ENCODE measurements at regions not wholly inside any gene's neighbourhood (a gene's known extent, or its start where the extent isn't known, plus 50 kb on each side); places are given as distances from the start of the nearest gene placed in this dataset.
A peak's percentile ranks its signal among the peaks of the same experiment; 100 is the strongest.

DNA sequence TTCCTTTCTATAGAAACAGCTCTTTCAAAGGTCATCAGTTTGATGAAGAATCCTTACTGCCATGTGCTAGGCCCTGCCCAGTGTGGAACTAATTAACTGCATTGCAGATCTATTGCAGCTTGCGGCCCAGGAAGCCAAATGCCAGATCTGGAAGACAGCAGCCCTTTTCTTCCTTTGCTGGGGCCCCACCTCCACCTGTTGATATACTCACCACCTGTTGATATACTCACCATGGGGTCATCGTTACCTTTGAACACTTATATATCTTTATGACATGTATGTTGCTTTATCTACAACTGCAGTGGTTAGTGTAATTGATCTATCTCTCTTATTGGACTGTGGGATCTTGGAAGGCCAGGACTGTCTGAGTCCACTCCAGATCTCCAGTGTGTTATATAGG is 292.5 kb downstream of the ATP23 start:
- Histone ChIP-seq H3K36me3 (ENCODE audit: control insufficient read depth, insufficient read depth, low read length) (no peaks in the 10 kb centered on the region), H3K4me3 (ENCODE audit: low read depth, low read length) (no peak overlapping the region), H3K27me3 (ENCODE audit: control insufficient read depth, insufficient read depth, low read length) (peaks cover 2% of the 10 kb centered on the region; the same call in 1 of the 2 replicates)
- CTCF ChIA-PET: no interaction called here
- no peak for DNase-seq (ENCODE audit: low read depth)
- POLR2A ChIA-PET: no interaction called here
- TF ChIP-seq, protein P1, sequence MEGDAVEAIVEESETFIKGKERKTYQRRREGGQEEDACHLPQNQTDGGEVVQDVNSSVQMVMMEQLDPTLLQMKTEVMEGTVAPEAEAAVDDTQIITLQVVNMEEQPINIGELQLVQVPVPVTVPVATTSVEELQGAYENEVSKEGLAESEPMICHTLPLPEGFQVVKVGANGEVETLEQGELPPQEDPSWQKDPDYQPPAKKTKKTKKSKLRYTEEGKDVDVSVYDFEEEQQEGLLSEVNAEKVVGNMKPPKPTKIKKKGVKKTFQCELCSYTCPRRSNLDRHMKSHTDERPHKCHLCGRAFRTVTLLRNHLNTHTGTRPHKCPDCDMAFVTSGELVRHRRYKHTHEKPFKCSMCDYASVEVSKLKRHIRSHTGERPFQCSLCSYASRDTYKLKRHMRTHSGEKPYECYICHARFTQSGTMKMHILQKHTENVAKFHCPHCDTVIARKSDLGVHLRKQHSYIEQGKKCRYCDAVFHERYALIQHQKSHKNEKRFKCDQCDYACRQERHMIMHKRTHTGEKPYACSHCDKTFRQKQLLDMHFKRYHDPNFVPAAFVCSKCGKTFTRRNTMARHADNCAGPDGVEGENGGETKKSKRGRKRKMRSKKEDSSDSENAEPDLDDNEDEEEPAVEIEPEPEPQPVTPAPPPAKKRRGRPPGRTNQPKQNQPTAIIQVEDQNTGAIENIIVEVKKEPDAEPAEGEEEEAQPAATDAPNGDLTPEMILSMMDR (IDR thresholded peaks at IDR 0.05; ENCODE audit: insufficient read depth, low read depth, low read length): no peak

DNA sequence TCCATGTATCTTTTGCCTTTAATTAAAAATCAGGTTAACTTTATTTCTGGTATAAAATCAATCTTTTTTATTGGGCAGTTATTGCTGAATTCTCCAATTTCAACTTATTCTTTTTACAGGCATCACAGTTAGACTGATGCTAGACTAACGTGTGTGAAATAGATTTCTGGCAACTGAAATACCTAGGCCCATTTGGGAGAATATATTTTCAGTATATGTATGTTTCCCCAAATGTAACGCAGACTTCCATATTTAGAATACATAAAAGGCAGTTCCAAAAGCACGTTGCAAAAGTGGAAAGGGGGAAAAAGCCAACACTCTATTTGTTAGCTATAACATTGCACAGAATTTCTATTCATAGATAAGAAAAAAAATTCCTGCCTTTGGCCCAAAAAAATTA is 297.0 kb downstream of the ATP23 start:
- H3K36me3 ChIP-seq (ENCODE audit: control insufficient read depth, insufficient read depth, low read length): no peaks in the 10 kb centered on the region
- H3K27me3 ChIP-seq (ENCODE audit: control insufficient read depth, insufficient read depth, low read length): peaks cover 2% of the 10 kb centered on the region; the same call in 1 of the 2 replicates
- no peak for DNase-seq (ENCODE audit: low read depth)
- CTCF ChIA-PET: interaction anchor here (1.0 kb wide), 1 partner anchor 69 kb away, joined by 3 read pairs; no protein-coding TSS in a partner anchor
- TF ChIP-seq, protein P1 (IDR thresholded peaks at IDR 0.05; ENCODE audit: insufficient read depth, low read depth, low read length): no peak
- no peak overlapping the region for H3K4me3 ChIP-seq (ENCODE audit: low read depth, low read length)
- POLR2A ChIA-PET: no interaction called here

DNA sequence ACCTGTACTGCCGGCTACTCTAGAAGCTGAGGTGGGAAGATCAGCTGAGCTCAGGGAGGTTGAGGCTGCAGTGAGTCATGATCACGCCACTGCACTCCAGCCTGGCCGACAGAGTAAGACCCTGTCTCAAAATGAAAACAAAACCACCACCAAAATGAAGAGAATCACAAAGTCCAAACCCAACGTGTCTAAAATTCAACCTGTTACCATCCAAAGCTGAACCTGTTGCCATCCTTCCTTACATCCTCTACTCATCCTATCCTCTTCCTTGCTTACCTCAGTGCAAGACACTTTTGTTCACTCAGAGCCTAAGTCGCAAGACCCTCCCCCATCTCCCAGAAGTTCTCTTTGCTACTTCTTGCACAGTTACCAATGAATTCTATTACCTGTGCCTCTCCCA is 299.7 kb downstream of the ATP23 start:
- Histone ChIP-seq H3K27me3 (ENCODE audit: control insufficient read depth, insufficient read depth, low read length) (peaks cover 2% of the 10 kb centered on the region; the same call in 1 of the 2 replicates), H3K36me3 (ENCODE audit: control insufficient read depth, insufficient read depth, low read length) (no peaks in the 10 kb centered on the region), H3K4me3 (ENCODE audit: low read depth, low read length) (no peak overlapping the region)
- ChIA-PET CTCF (interaction anchor here (1.4 kb wide), 1 partner anchor 12 kb away, joined by 3 read pairs; no protein-coding TSS in a partner anchor), POLR2A (no interaction called here)
- DNase-seq (ENCODE audit: low read depth): no peak
- TF ChIP-seq, protein P1 (IDR thresholded peaks at IDR 0.05; ENCODE audit: insufficient read depth, low read depth, low read length): no peak

DNA sequence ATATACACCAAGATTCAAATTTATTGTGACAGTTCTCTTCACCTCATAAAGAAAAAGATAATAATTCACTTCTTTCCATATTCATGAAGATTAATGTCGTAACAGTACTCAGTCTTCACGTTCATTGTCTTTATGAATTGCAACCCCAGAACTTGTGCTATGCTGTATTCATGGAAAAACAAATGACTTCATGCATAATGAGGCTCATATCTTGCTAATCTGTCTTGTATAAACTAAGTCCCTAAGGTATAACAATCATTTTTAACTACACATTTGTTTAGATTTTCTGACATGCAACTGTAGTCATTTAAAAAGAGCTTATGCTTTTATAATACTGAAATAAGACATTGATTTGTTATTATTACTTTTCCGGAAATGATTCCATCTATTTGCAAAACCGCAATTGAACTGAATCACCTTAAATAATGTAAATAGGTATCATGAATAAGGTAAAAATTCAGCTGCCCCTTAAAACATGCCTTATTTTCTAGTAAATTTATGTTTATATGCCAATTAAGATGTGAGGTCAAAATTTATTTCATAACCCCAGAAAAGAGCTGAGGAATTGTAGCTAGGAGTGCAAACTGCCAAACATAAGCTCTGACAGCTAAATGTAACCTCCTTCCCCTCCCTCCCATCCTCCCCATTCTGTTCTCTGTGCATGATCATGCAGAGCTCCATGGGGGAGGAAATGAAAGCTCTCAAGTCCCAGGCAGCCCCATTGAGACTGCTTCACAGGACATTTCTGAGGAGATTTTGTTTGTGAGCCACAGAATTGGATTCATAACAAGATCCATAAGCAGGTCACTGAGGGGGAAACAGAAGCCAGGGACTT is 301.6 kb downstream of the ATP23 start:
- ChIA-PET POLR2A (no interaction called here), CTCF (no interaction called here)
- H3K4me3 ChIP-seq (ENCODE audit: low read depth, low read length): no peak overlapping the region

DNA sequence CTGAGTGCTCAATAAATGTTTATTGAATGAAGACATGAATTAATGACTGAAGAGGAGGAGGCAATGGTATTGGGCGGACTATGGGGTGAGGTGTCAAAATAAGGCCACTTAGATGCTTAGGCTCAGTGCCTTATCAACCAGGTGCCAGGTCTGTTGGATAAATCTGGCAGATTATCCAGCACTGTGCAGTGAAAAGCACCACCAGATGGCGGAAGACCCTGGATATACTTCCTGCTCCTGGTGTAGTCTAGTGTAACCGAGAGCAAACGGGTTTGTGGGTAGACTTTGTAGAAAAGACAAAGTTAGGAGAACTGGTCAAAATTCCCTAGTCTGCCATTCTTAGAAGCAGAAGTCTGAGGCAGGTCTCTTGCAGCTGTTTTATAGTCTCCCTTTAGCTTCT is 306.3 kb downstream of the ATP23 start:
- ChIA-PET CTCF (interaction anchor here (1.0 kb wide), 1 partner anchor 12 kb away, joined by 3 read pairs; no protein-coding TSS in a partner anchor), POLR2A (no interaction called here)
- no peak for DNase-seq (ENCODE audit: low read depth)
- TF ChIP-seq, protein P1 (IDR thresholded peaks at IDR 0.05; ENCODE audit: insufficient read depth, low read depth, low read length): 0 out of 2 replicates have a peak, but pooled peaks have one; percentile 6
- Histone ChIP-seq H3K4me3 (ENCODE audit: low read depth, low read length) (no peak overlapping the region), H3K27me3 (ENCODE audit: control insufficient read depth, insufficient read depth, low read length) (no peaks in the 10 kb centered on the region), H3K36me3 (ENCODE audit: control insufficient read depth, insufficient read depth, low read length) (no peaks in the 10 kb centered on the region)

More for the DNA sequence above, 301.6 kb downstream of the ATP23 start:
- no peak for DNase-seq (ENCODE audit: low read depth)
- no peaks in the 10 kb centered on the region for H3K27me3 ChIP-seq (ENCODE audit: control insufficient read depth, insufficient read depth, low read length)
- TF ChIP-seq, protein P1 (IDR thresholded peaks at IDR 0.05; ENCODE audit: insufficient read depth, low read depth, low read length): no peak
- no peaks in the 10 kb centered on the region for H3K36me3 ChIP-seq (ENCODE audit: control insufficient read depth, insufficient read depth, low read length)
